SU-DHL-6 (cell line): ENCODE measurements at regions not wholly inside any gene's neighbourhood (a gene's known extent, or its start where the extent isn't known, plus 50 kb on each side); places are given as distances from the start of the nearest gene placed in this dataset.

ENCODE experiments used
- H2AFZ ChIP-seq: fragments of 200-600 bp; sonication (generic); 2 replicates; pipeline ENCODE4 v1.6.1; 2014; ENCODE audit warnings: low read depth, mild to moderate bottlenecking, moderate library complexity, mixed read lengths, antibody characterized with exemption, low read length; ENCODE audit not compliant: severe bottlenecking
- H3F3A ChIP-seq: fragments of 200-600 bp; shearing (Covaris generic); 2 replicates; pipeline ENCODE4 v1.6.0; 2016; ENCODE audit warnings: antibody characterized with exemption, mild to moderate bottlenecking; ENCODE audit not compliant: insufficient read depth
- H3K27ac ChIP-seq: fragments of 200-600 bp; sonication (generic); 2 replicates; pipeline ENCODE4 v1.5.1; 2016; ENCODE audit warnings: low read depth, mild to moderate bottlenecking, low read length, moderate library complexity, mixed read lengths
- H3K27me3 ChIP-seq: fragments of 200-600 bp; sonication (generic), shearing (Covaris generic); 2 replicates; pipeline ENCODE4 v1.6.0; 2014; ENCODE audit warnings: mild to moderate bottlenecking, low read length
- H3K36me3 ChIP-seq: fragments of 200-600 bp; sonication (generic); 2 replicates; pipeline ENCODE4 v1.6.1; 2014; ENCODE audit warnings: mild to moderate bottlenecking, low read length, mixed read lengths
- H3K4me2 ChIP-seq: fragments of 300-600, 200-600 bp; shearing (Covaris generic), sonication (generic); 2 replicates; pipeline ENCODE4 v1.6.0; 2014; ENCODE audit warnings: low read length, low read depth, mild to moderate bottlenecking; ENCODE audit not compliant: poor library complexity, severe bottlenecking
- H3K4me3 ChIP-seq: fragments of 200-600 bp; sonication (generic); 2 replicates; pipeline ENCODE4 v1.5.1; 2014; ENCODE audit warnings: antibody characterized with exemption, low read length, mild to moderate bottlenecking, mixed read lengths; ENCODE audit not compliant: insufficient read depth, poor library complexity, severe bottlenecking
- H3K79me2 ChIP-seq: fragments of 200-600 bp; sonication (generic); 2 replicates; pipeline ENCODE4 v1.6.1; 2014; ENCODE audit warnings: mild to moderate bottlenecking, low read length, moderate library complexity; ENCODE audit not compliant: insufficient read depth
- H3K9ac ChIP-seq: fragments of 200-600 bp; sonication (generic); 2 replicates; pipeline ENCODE4 v1.7.0; 2014; ENCODE audit warnings: mild to moderate bottlenecking, low read length
- H3K9me2 ChIP-seq: fragments of 200-600 bp; sonication (generic); replicated peaks from 2 replicates; pipeline ENCODE4 v1.6.1; 2014; ENCODE audit warnings: low read length; ENCODE audit not compliant: insufficient read depth
- H3K9me3 ChIP-seq: fragments of 200-600 bp; sonication (generic); 2 replicates; pipeline ENCODE4 v1.6.1; 2014; ENCODE audit warnings: low read length, mixed read lengths; ENCODE audit not compliant: insufficient read depth
- H4K20me1 ChIP-seq: fragments of 200-600 bp; sonication (generic); 2 replicates; pipeline ENCODE4 v1.6.1; 2014; ENCODE audit warnings: low read depth, mild to moderate bottlenecking, antibody characterized with exemption, low read length, moderate library complexity, mixed read lengths
- CTCF ChIP-seq: fragments of 200-600 bp; sonication (generic); IDR thresholded peaks from one replicate; pipeline ENCODE4 v1.5.1; 2017; ENCODE audit warnings: antibody characterized with exemption, mild to moderate bottlenecking, low read length, moderate library complexity; ENCODE audit not compliant: insufficient read depth, poor library complexity, severe bottlenecking
- EZH2phosphoT487 ChIP-seq: fragments of 200-600 bp; sonication (generic), shearing (Covaris generic); conservative IDR thresholded peaks from 2 replicates; pipeline ENCODE4 v1.6.1; 2018; ENCODE audit warnings: mild to moderate bottlenecking, antibody characterized with exemption, low read length, moderate library complexity, mixed read lengths

GRCh38 chr3:152997526-152997925 is 162.6 kb downstream of the P2RY1 start:
- no peaks in the 10 kb centered on the region for H3F3A ChIP-seq
- H2AFZ ChIP-seq = no peak overlapping the region
- H3K4me2 ChIP-seq = no peak overlapping the region
- TF ChIP-seq CTCF (no peak), EZH2phosphoT487 (no peak)
- no peaks in the 10 kb centered on the region for H3K27me3 ChIP-seq
- H4K20me1 ChIP-seq = no peaks in the 10 kb centered on the region
- no peaks in the 10 kb centered on the region for H3K9me2 ChIP-seq
- H3K4me3 ChIP-seq = no peak overlapping the region
- H3K9ac ChIP-seq = no peak overlapping the region
- no peaks in the 10 kb centered on the region for H3K79me2 ChIP-seq
- no peak overlapping the region for H3K27ac ChIP-seq
- H3K9me3 ChIP-seq = no peaks in the 10 kb centered on the region
- no peaks in the 10 kb centered on the region for H3K36me3 ChIP-seq

GRCh38 chr3:152998591-152998990 is 163.4 kb upstream of the RAP2B start:
- no peak overlapping the region for H2AFZ ChIP-seq
- no peak overlapping the region for H3K27ac ChIP-seq
- H3K4me3 ChIP-seq = no peak overlapping the region
- no peaks in the 10 kb centered on the region for H4K20me1 ChIP-seq
- no peaks in the 10 kb centered on the region for H3F3A ChIP-seq
- H3K9ac ChIP-seq = no peak overlapping the region
- H3K9me2 ChIP-seq = no peaks in the 10 kb centered on the region
- TF ChIP-seq CTCF (no peak), EZH2phosphoT487 (no peak)
- H3K36me3 ChIP-seq = no peaks in the 10 kb centered on the region
- H3K4me2 ChIP-seq = no peak overlapping the region
- H3K27me3 ChIP-seq = no peaks in the 10 kb centered on the region
- H3K79me2 ChIP-seq = no peaks in the 10 kb centered on the region
- H3K9me3 ChIP-seq = no peaks in the 10 kb centered on the region

- Histone ChIP-seq H4K20me1 (no peaks in the 10 kb centered on the region), H3K27me3 (no peaks in the 10 kb centered on the region), H3K9me3 (no peaks in the 10 kb centered on the region), H3K27ac (no peak overlapping the region), H3K4me3 (no peak overlapping the region), H3K9ac (no peak overlapping the region), H3K79me2 (no peaks in the 10 kb centered on the region), H3K4me2 (no peak overlapping the region), H3F3A (no peaks in the 10 kb centered on the region), H3K36me3 (no peaks in the 10 kb centered on the region), H3K9me2 (no peaks in the 10 kb centered on the region), H2AFZ (no peak overlapping the region)
- no peak for TF ChIP-seq CTCF
- TF ChIP-seq EZH2phosphoT487 = no peak
These were observed 161.7 kb upstream of the RAP2B start for GRCh38 chr3:153000325-153000724.
